Mammary epithelial cell (primary cell): ENCODE measurements at regions not wholly inside any gene's neighbourhood (a gene's known extent, or its start where the extent isn't known, plus 50 kb on each side); places are given as distances from the start of the nearest gene placed in this dataset.

Experiments used
- EZH2 ChIP-seq: IDR thresholded peaks from 2 replicates; pipeline ENCODE4 v1.6.1; 2012; ENCODE audit warnings: low read length, inconsistent platforms, borderline replicate concordance
- TF ChIP-seq, protein P1 (sequence below), 2 donors: IDR thresholded peaks in 1 of 2; conservative IDR thresholded peaks in 1 of 2; 2 replicates each; pipeline ENCODE4 v1.5.1; 2011 to 2012; ENCODE audit warnings: inconsistent platforms in 2 of 2, low read length in 2 of 2, mild to moderate bottlenecking in 2 of 2, control low read depth in 1 of 2, low read depth in 1 of 2; ENCODE audit not compliant: insufficient read depth in 1 of 2; ENCODE audit errors: extremely low read depth in 1 of 2

- TF ChIP-seq, protein P1, sequence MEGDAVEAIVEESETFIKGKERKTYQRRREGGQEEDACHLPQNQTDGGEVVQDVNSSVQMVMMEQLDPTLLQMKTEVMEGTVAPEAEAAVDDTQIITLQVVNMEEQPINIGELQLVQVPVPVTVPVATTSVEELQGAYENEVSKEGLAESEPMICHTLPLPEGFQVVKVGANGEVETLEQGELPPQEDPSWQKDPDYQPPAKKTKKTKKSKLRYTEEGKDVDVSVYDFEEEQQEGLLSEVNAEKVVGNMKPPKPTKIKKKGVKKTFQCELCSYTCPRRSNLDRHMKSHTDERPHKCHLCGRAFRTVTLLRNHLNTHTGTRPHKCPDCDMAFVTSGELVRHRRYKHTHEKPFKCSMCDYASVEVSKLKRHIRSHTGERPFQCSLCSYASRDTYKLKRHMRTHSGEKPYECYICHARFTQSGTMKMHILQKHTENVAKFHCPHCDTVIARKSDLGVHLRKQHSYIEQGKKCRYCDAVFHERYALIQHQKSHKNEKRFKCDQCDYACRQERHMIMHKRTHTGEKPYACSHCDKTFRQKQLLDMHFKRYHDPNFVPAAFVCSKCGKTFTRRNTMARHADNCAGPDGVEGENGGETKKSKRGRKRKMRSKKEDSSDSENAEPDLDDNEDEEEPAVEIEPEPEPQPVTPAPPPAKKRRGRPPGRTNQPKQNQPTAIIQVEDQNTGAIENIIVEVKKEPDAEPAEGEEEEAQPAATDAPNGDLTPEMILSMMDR (conservative IDR thresholded peaks at IDR 0.05 in 1 of 2, IDR thresholded peaks at IDR 0.05 in 1 of 2; ENCODE audit: extremely low read depth in 1 of 2, insufficient read depth in 1 of 2, low read depth in 1 of 2, low read length in 2 of 2), result no peak
- no peak for TF ChIP-seq EZH2
Measured at GRCh38 chr9:84500826-84501225, 160.3 kb upstream of the SLC28A3 start.
